Stimulated activated CD8-positive, alpha-beta memory T cell treated with anti-CD3 and anti-CD28 coated beads, Interleukin-7, amount 100 ng/mL, for 4 hours (primary cell): ENCODE measurements at regions not wholly inside any gene's neighbourhood (a gene's known extent, or its start where the extent isn't known, plus 50 kb on each side); places are given as distances from the start of the nearest gene placed in this dataset.
"Not testable (repeated sequence)": the region's sequence is repeated elsewhere in the genome, so short reads cannot be mapped to it uniquely, and the experiment has no call there.

ENCODE experiments used
- DNase-seq, 2 donors: peaks; one replicate each; pipeline ENCODE4 v3.0.0-alpha.2; 2020; ENCODE audit warnings: low read depth in 2 of 2

GRCh38 chr4:18194278-18194677 is 172.7 kb upstream of the LCORL start:
- DNase-seq, result no peak

DNA sequence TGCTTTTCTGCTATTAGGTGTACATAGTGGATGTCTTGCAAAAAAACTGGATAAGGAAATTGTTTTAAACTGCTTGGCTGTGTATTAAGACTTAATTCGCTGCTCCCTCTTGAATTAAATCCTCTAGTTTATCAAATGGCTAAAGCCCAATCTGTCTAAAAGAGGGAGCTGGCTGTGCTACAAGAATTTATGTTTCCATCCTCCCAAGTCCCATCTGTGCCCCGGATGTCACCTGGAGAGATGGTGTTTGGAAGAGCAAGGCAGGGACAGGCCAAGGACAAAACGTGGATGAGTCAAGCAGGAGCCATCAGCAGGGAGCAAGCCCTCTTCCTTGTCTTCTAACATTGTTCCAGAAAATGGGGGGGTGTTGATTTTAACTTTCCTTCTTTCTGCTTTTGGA is 171.3 kb upstream of the LCORL start:
- no peak for DNase-seq

GRCh38 chr4:18185491-18185890 is 163.9 kb upstream of the LCORL start:
- no peak for DNase-seq

GRCh38 chr4:18180892-18181291 is 159.3 kb upstream of the LCORL start:
- no peak for DNase-seq

DNA sequence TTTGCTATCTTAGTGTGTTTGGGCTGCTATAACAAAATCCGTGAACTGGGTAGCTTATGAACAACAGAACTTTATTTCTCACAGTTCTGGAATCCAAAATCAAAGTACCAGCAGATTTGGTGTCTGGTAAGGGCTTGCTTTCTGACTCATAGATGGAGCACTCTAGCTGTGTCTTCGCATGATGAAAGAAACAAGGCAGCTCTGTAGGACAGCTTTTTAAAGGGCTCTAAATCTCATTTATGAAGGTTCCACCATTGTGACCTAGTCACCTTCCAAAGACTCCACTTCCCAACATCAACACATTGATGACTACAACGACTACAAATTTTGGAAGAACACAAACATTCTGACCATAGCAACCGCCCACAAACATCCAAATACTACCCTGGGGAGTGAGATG is 158.6 kb upstream of the LCORL start:
- DNase-seq, result no peak

DNA sequence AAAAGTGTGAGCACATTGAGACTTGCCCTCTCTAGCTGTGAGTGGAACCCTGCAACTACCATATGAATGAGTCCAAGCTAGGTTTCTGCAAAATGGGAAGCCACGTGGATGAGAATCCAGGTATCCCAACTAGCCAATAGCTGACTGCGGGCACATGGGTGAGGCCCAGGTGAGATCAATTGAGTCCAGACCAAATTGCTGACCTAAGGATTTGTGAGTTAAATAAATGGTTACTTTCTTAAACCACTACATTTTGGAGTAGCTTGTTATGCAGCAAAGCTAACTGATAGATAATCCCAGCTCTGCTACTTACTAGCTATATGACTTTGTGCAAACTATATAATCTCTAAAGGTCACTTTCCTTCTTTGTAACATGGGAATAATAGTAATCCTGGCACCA is 150.3 kb upstream of the LCORL start:
- no peak for DNase-seq

DNA sequence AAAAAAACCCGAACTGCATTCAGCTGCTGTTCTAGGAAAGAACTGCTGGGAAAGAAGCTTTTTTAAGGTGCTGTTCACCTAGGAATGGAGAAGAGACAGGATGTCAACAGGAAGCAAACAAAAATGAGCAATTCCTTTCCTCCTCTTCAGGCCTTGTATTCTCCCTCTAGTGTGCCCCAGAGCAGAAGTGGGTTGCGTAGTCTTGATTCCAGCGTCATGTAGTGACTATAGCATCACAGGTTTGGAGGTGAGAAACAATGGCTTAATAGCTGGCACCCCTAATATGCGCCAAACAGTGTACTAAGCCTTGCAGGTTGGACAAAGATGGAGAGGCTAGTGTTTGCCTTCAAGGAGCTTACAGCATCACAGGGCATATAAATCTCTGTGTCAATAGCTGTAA is 146.3 kb upstream of the LCORL start:
- no peak for DNase-seq

- DNase-seq, result no peak
Observed at GRCh38 chr4:18166925-18167324, 145.4 kb upstream of the LCORL start.

DNA sequence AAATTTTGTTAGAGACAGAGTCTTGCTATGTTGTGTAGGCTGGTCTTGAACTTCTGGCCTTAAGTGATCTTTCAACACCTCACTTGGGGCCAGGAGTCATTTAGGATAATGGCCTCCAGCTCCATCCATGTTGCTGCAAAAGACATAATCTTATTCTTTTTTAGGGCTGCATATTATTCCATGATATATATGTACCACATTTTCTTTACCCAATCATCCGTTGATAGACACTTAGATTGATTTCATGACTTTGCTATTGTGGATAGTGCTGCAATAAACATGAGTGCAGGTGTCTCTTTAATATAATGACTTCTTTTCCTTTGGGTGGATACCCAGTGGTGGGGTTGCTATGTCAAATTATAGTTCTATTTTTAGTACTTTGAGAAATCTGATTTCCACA is 140.9 kb upstream of the LCORL start:
- DNase-seq, result no peak

DNA sequence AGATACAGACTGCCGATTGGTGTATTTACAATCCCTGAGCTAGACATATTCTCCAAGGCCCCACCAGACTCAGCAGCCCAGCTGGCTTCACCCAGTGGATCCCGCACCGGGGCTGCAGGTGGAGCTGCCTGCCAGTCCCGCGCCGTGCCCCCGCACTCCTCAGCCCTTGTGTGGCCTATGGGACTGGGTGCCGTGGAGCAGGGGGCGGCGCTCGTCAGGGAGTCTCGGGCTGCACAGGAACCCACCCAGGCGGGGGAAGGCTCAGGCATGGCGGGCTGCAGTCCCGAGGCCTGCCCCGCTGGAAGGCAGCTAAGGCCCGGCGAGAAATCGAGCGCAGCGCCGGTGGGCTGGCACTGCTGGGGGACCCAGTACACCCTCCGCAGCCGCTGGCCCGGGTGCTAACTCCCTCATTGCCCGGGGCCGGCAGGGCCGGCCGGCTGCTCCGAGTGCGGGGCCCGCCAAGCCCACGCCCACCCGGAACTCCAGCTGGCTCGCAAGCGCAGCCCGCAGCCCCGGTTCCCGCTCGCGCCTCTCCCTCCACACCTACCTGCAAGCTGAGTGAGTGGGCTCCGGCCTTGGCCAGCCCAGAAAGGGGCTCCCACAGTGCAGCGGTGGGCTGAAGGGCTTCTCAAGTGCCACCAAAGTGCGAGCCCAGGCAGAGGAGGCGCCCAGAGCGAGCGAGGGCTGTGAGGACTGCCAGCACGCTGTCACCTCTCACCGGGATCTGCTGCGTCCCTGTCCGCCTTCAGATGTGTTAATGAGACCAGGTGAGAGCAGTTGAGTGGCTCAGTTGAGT is 137.8 kb upstream of the LCORL start:
- DNase-seq, result not testable (repeated sequence)

DNA sequence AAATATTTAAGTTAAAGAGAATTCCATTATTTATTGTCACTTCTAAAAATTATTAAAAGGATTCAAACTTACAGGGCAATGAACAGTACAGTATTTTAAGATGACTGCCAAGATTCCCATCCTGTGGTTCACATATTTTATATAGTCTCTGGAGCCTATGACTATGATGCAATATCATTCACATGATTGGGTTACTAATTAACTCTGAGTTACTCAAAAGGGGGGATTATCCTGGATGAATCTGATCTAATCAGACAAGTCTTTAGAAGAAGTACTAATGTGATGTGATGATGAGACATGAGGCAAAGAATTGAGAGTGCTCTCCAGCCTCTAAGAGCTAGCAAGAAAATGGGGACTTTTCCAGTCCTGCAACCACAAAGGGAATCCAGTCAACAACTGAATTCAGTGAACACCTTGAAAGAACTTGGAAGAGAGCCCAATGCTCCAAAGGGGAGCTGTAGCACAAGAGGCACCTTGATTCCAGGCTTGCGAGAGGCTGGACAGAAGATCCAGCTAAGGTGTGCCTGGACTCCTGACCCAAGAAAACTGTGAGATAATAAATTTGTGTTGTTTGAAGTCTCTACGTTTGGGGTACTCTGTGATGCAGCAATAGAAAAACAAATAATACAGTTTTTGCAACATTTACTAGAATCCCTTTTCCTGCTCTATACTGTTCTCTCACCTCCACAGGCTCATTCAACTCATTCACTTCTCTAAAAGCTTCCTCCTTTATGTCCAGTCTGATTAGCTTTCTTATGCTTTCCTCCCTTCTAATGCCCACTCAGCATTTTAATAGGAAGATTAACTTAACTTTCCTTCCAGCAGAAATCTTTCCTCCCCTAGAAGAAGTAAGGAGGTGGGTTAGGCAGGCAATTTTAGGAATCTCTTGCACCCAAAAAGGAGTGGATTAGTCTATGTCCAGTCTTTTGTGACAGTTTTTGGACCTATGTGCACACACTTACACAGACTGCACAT is 133.8 kb upstream of the LCORL start:
- no peak for DNase-seq

DNA sequence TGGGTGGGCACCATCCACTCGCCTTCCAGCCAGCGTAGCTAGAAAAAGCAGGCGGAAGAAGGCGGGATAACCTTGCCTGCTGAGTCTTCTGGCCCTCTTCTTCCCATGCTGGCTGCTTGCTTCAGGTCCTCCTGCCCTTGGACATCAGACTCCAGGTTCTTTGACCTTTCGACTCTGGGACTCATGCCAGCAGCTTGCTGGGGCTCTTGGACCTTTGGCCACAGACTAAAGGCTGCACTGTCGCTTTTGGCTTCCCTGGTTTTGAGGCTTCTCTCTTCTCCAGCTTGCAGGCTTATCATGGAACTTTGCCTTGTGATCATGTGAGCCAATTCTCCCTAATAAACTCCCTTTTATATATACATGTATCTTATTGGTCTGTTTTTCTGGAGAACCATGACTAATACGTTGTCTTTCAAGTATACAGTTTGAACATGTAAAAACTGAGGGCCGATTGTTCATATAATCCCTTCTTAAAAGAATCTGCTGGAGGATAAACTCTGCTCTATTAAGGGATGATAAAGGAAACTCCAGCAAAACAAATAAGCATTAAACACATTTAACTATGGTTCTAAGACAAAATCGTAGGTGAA is 116.6 kb upstream of the LCORL start:
- DNase-seq, result no peak

DNA sequence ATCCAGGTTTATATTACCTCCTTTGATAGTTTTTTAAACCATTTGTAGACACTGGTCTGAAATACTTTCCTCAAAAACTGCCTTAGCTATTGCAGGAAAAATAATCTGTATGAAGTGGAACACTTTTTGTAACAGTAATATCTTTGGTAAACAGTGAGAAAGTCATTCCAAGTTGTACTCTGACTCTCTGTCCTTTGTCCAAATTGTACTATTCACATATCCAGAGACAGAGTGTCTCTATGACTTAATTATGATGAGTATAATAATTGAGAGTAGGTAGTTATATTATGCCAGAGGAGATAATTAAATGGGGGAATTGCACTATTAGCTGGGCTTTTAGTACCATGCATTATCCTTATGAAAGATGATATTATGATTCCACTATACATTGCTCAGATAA is 112.6 kb upstream of the LCORL start:
- no peak for DNase-seq

DNA sequence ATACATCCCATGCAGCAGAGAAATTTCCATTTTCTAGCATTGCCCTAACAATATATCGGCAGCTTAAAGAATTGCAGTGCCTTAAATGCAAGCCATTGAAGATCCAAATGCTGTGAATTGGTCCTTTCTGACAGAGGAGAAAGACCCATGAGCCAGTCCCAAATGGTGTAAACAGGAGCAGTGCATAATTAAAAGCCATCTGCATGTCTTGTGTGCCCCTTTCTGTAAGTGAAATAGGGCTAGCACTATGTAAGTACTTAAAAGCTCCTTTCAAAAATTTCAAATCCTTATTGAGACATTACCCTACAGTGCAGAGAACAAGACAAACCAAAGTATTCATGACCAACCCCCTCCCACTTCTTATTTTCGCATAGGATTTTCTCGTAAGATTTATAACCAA is 108.7 kb upstream of the LCORL start:
- DNase-seq, result no peak

DNA sequence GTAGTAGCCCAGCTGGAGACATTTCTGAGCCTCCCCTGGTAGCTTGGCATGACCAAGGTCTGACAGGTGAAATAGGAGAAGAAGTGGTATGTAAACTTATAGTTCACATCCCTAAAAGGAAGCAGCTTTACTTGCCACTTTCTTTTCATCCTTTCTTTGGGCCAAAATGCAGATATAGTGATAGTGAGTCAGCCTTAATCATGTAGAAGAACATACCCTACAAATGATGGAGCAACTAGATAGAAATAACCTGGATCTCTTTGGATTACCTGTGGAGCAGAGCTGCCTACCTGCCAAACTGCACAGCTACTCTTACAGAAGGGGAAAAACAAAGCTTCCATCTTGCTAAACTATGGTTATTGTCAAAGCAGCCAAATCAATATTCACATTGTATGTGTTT is 106.7 kb upstream of the LCORL start:
- DNase-seq, result no peak

DNA sequence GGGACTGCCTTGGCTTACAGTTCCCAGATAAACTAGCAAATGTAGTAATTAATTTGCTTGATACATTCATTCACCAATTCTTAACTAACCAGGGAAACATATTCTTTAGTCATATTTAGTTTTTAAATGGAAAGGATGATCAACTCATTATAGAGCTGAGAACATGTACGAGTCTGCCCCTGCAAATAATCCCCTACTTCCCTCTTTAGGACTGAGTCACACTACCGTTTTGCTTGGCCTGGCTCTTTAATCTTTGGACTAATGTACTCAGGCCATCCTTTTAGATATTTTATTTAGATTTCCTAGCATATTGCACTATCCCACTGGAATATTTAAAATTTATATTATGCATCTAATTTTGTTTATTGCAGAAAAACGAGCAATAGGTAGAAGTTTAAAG is 105.5 kb upstream of the LCORL start:
- no peak for DNase-seq

DNA sequence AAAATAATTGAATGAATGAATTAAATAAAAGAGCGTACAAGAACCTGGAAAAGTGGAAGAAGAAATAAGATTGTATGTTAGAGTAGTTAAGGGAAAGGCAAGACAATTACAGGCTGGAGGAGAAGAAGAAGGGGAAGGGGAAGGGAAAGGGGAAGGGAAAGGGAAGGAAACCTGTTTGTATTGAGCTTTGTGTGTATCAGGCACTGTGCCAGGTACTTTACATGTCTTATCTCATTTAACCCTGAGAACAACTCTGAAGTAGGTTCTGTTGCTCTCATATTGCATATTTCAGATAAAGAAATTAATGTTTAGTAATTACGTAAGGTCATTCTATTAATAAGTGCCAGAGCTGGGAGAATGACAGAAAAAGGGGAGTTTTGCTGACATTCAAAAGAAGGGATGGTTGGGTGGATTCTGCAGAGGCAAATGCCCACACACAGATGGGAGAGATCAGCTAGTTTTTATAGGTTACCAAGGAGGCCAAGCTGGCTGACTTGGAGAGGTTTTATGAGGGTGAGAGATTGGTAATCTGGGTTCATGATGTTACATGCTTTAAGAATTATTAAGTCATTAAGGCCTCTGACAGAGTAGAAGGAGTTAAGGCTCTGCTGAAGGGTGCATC is 92.3 kb upstream of the LCORL start:
- no peak for DNase-seq

GRCh38 chr4:18111081-18111480 is 89.5 kb upstream of the LCORL start:
- no peak for DNase-seq

DNA sequence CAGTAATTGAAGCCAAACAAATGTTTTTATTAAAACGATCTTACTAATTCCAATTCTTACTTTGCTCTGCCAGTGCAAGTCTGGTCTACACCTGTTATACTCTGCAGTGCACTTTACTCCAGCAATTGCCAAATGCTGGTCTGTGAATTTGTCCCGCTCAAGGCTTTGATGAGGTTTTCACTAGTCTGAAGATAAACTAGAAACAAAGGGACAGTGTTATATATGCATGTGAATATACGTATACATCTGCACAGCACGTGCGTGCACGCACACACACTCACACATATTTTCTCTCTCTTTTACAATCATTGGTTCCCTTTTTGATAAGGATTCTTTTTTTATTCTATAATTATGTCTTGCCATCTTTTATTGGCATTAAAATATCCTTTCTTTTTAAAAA is 88.5 kb upstream of the LCORL start:
- DNase-seq, result no peak

- no peak for DNase-seq
Observed at GRCh38 chr4:18109676-18110075, 88.1 kb upstream of the LCORL start.

DNA sequence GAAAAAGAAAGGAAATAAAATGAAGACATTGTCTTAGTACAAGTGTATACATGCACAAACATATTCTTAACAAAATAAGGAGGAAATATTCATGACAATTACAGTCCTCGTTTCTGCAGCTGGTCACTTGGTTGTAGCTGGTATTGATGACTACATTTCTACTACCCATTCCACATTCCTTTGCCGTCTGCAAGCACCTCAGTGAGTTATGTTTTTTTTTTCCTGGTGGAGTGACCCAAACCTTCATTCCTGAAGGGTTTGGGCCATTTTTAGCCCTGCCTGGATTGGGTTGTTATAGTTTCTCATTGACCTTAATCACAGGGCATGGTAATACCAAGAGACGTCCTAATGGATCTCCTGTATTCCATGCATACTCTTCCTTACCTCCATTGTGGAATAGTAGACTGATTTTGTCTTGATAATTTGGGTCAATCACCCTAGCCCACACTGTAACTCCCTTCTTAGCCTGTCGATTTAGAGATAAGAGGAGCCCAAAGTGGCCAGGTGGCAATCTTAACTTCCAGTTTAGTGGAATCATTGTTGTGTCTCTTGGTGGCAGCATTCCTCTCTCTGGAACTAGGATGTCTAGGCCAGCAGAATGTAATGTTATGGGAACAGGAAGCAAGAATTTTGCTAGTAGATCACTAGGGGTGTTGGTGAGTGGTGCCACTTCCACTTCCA is 86.4 kb upstream of the LCORL start:
- not testable (repeated sequence) for DNase-seq

DNA sequence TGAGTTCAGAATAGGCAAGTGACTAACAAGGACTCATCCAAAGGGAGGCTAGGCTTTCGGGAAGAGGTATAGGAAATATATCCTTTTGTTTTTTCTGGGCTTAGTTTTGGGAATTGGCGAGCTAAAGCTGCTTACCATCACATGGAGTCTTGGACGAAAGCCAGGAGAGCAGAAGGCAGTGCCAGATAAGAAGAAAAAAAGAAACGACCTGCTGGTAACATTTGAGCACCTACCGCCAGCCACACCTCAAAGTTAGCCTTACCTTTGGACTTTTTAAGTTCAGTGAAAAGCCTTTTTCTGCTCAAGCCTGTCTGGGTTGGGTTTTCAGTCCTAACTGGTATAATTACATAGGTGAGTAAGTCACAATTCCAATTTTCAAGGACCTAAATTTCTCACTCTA is 85.1 kb upstream of the LCORL start:
- DNase-seq, result no peak
